HCT116 (cell line): ENCODE measurements at regions not wholly inside any gene's neighbourhood (a gene's known extent, or its start where the extent isn't known, plus 50 kb on each side); places are given as distances from the start of the nearest gene placed in this dataset.

ENCODE experiments used
- ATAC-seq: fragments of 200-7000 bp; cut with Tn5 transposase; 2 replicates; pipeline ENCODE4 v1.9.1; 2020; ENCODE audit warnings: mild to moderate bottlenecking, moderate library complexity
- BruUV-seq: library from RNA; stranded (reverse); fragments of 400-500 nt; replicated peaks from 2 replicates; lab custom pipeline; 2021; lab: Mats Ljungman, UMichigan
- CTCF ChIA-PET: fragments of 300-600 bp; sonication (Branson Sonifier 250); formaldehyde crosslinking; loops from one replicate; lab custom pipeline; 2021; ENCODE audit warnings: antibody characterized with exemption; lab: Charles Lee
- POLR2A ChIA-PET: fragments of 300-600, 350-600 bp; sonication (Branson Sonifier 250); formaldehyde crosslinking; loops from one replicate; lab custom pipeline; 2021; ENCODE audit warnings: antibody characterized with exemption; lab: Charles Lee
- RAD21 ChIA-PET, 2 experiments: fragments of 300-600 bp; sonication (Branson Sonifier 250); formaldehyde crosslinking; loops; one replicate each; lab custom pipeline; 2023; ENCODE audit warnings: low total read pairs in 2 of 2; ENCODE audit not compliant: uncharacterized antibody in 2 of 2, unreplicated experiment in 2 of 2, low non-redundant PET in 1 of 2; lab: Charles Lee
- DNase-seq: peaks from one replicate; pipeline ENCODE4 v3.0.0-alpha.2; 2010; ENCODE audit warnings: low read depth, low spot score
- H2AFZ ChIP-seq: fragments of 200-600 bp; shearing (Covaris generic), sonication (generic); 2 replicates; pipeline ENCODE4 v1.6.1; 2017; ENCODE audit warnings: low read depth, mixed run types, mixed read lengths, antibody characterized with exemption, low read length; ENCODE audit not compliant: poor library complexity, severe bottlenecking
- H3K27ac ChIP-seq: 2 replicates; pipeline ENCODE4 v1.5.1; 2012; ENCODE audit warnings: low read depth, low read length
- H3K27me3 ChIP-seq: fragments of 200-600 bp; sonication (generic); 2 replicates; pipeline ENCODE4 v1.6.1; 2016; ENCODE audit warnings: mixed run types, low read length, mixed read lengths; ENCODE audit not compliant: insufficient read depth
- H3K36me3 ChIP-seq, 2 experiments: fragments of 200-500 bp in 1 of 2; fragments of 200-600 bp in 1 of 2; sonication (Bioruptor generic) in 1 of 2; sonication (generic) in 1 of 2; 2 replicates each; pipeline versions ENCODE4 v1.5.1 to v1.6.1; 2014 to 2016; ENCODE audit warnings: low read length in 2 of 2, inconsistent platforms in 1 of 2, mixed read lengths in 1 of 2, mixed run types in 1 of 2; ENCODE audit not compliant: insufficient read depth in 2 of 2, control insufficient read depth in 1 of 2
- H3K4me1 ChIP-seq, 2 experiments: fragments of 200-600 bp in 1 of 2; sonication (generic) in 1 of 2; 2 replicates each; pipeline versions ENCODE4 v1.5.1 to v1.6.1; 2012 to 2017; ENCODE audit warnings: low read length in 2 of 2, inconsistent platforms in 1 of 2, mild to moderate bottlenecking in 1 of 2, mixed read lengths in 1 of 2, mixed run types in 1 of 2, moderate library complexity in 1 of 2; ENCODE audit not compliant: insufficient read depth in 2 of 2, control insufficient read depth in 1 of 2
- H3K4me2 ChIP-seq: fragments of 200-600 bp; sonication (generic); 2 replicates; pipeline ENCODE4 v1.6.1; 2017; ENCODE audit warnings: mixed run types, low read length, mixed read lengths
- H3K4me3 ChIP-seq, 2 experiments: fragments of 200-600 bp in 1 of 2; sonication (generic) in 1 of 2; replicated peaks in 1 of 2; 2 replicates each; pipeline ENCODE4 v1.5.1; 2011 to 2016; ENCODE audit warnings: low read length in 2 of 2, control low read depth in 1 of 2, low read depth in 1 of 2, mild to moderate bottlenecking in 1 of 2, mixed read lengths in 1 of 2, mixed run types in 1 of 2
- H3K79me2 ChIP-seq: fragments of 200-600 bp; sonication (generic); 2 replicates; pipeline ENCODE4 v1.6.1; 2017; ENCODE audit warnings: mild to moderate bottlenecking, mixed run types, low read length, moderate library complexity, mixed read lengths; ENCODE audit not compliant: insufficient read depth
- H3K9ac ChIP-seq: fragments of 200-600 bp; sonication (generic); 2 replicates; pipeline ENCODE4 v1.6.1; 2016; ENCODE audit warnings: low read length, mixed read lengths
- H3K9me2 ChIP-seq: fragments of 200-600 bp; sonication (generic), shearing (Covaris generic); 2 replicates; pipeline ENCODE4 v1.6.1; 2017; ENCODE audit warnings: mixed run types, mild to moderate bottlenecking, moderate library complexity; ENCODE audit not compliant: insufficient read depth
- H3K9me3 ChIP-seq, 2 experiments: fragments of 200-500 bp in 1 of 2; fragments of 200-600 bp in 1 of 2; sonication (Bioruptor generic) in 1 of 2; sonication (generic) in 1 of 2; 2 replicates each; pipeline ENCODE4 v1.6.1; 2014 to 2017; ENCODE audit warnings: low read length in 2 of 2, mixed read lengths in 2 of 2, inconsistent platforms in 1 of 2, low read depth in 1 of 2, mild to moderate bottlenecking in 1 of 2, mixed run types in 1 of 2, moderate library complexity in 1 of 2; ENCODE audit not compliant: control insufficient read depth in 1 of 2, insufficient read depth in 1 of 2
- H4K20me1 ChIP-seq: fragments of 200-600 bp; sonication (generic), shearing (Covaris generic); 2 replicates; pipeline ENCODE4 v1.6.1; 2017; ENCODE audit warnings: mixed run types, mild to moderate bottlenecking, moderate library complexity; ENCODE audit not compliant: insufficient read depth
- CBX3 ChIP-seq: IDR thresholded peaks from 2 replicates; pipeline ENCODE4 v1.6.1; 2012; ENCODE audit warnings: low read depth
- ELF1 ChIP-seq: IDR thresholded peaks from 2 replicates; pipeline ENCODE4 v1.6.1; 2012; ENCODE audit warnings: low read depth, borderline replicate concordance
- EZH2phosphoT487 ChIP-seq: fragments of 200-600 bp; IDR thresholded peaks from 2 replicates; pipeline ENCODE4 v1.6.1; 2018; ENCODE audit warnings: antibody characterized with exemption, borderline replicate concordance
- JUND ChIP-seq: IDR thresholded peaks from 2 replicates; pipeline ENCODE4 v1.6.1; 2012
- MAX ChIP-seq: IDR thresholded peaks from 2 replicates; pipeline ENCODE4 v1.6.1; 2012
- RAD21 ChIP-seq: IDR thresholded peaks from 2 replicates; pipeline ENCODE4 v1.6.1; 2012; ENCODE audit warnings: low read depth, mild to moderate bottlenecking
- REST ChIP-seq: IDR thresholded peaks from 2 replicates; pipeline ENCODE4 v1.6.1; 2012; ENCODE audit warnings: low read depth
- ZBTB33 ChIP-seq: IDR thresholded peaks from 2 replicates; pipeline ENCODE4 v1.6.1; 2011; ENCODE audit warnings: mild to moderate bottlenecking, low read length, moderate library complexity; ENCODE audit not compliant: insufficient replicate concordance; ENCODE audit errors: extremely low read depth
- ZNF274 ChIP-seq: fragments of 200-500 bp; sonication (Bioruptor generic); IDR thresholded peaks from 2 replicates; pipeline ENCODE4 v1.6.1; 2014; ENCODE audit warnings: mild to moderate bottlenecking, low read depth, low read length, inconsistent platforms
- intact Hi-C: fragments of 100-400 bp; cut with micrococcal nuclease; formaldehyde crosslinking; loops from 2 replicates; pipeline ENCODE4 v1.10.0; 2022

- Histone ChIP-seq H3K79me2 (no peaks in the 10 kb centered on the region), H3K4me2 (no peak overlapping the region), H3K4me3 (no peak overlapping the region), H3K36me3 (no peaks in the 10 kb centered on the region), H3K4me1 (no peaks in the 10 kb centered on the region)
- BruUV-seq = no TSS peak
- ChIA-PET CTCF (no interaction called here), RAD21 (no interaction called here)
- no peak for TF ChIP-seq JUND
- no peak for TF ChIP-seq REST
- no peak for TF ChIP-seq RAD21
- no peak for TF ChIP-seq ZNF274
- TF ChIP-seq ELF1 = no peak
- TF ChIP-seq MAX = no peak
- TF ChIP-seq CBX3 = no peak
- TF ChIP-seq ZBTB33 = no peak
- TF ChIP-seq EZH2phosphoT487 = no peak
- TF ChIP-seq, all 23 proteins: peak for 0
- no peaks in the 10 kb centered on the region for H3K27me3 ChIP-seq
- DNase-seq (no peak), ATAC-seq (no peak)
- intact Hi-C loops = no loop called here
- no peak overlapping the region for H3K9ac ChIP-seq
- H3K27ac ChIP-seq = no peak overlapping the region
- H2AFZ ChIP-seq = no peak overlapping the region
- H4K20me1 ChIP-seq = no peaks in the 10 kb centered on the region
- no peaks in the 10 kb centered on the region for H3K9me2 ChIP-seq
- H3K9me3 ChIP-seq = no peaks in the 10 kb centered on the region
- POLR2A ChIA-PET = no interaction called here
Observed at GRCh38 chr3:170712336-170712735, 126.5 kb upstream of the SLC7A14 start.
